Esophagus squamous epithelium (tissue), 4 donors: ENCODE measurements at regions not wholly inside any gene's neighbourhood (a gene's known extent, or its start where the extent isn't known, plus 50 kb on each side); places are given as distances from the start of the nearest gene placed in this dataset.

Experiments used
- POLR2A ChIP-seq, 4 donors: fragments of 450-650 bp; IDR thresholded peaks; one replicate each; pipeline ENCODE4 v1.6.1; 2017; ENCODE audit warnings: antibody characterized with exemption in 4 of 4, mild to moderate bottlenecking in 4 of 4, moderate library complexity in 3 of 4
- TF ChIP-seq, protein P1 (sequence below), 6 experiments: fragments of 450-650 bp in 4 of 6; fragments of 200-600 bp in 2 of 6; sonication (generic) in 2 of 6; IDR thresholded peaks; one replicate each; pipeline ENCODE4 v1.5.1; 2016 to 2019; ENCODE audit warnings: antibody characterized with exemption in 6 of 6, mild to moderate bottlenecking in 4 of 6, moderate library complexity in 4 of 6

DNA sequence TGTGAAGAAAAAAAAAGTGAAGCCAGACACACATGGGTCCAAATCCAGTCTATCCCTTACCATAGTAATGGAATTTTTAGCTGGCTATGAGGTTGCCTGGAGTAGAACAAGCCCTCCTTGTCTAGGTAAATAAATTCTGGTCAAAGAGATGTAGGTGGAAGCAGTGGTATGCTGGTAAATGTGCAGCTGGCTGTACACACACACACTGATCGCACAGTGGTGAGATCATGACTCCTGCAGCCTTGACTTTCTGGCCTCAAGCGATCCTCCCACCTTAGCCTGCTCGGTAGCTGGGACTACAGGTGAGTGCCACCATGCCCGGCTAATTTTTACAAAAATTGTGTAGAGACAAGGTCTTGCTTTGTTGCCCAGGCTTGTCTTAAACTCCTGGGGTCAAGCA, 90.5 kb upstream of the FBXO11 start:
- TF ChIP-seq POLR2A (IDR thresholded peaks at IDR 0.05): no peak
- TF ChIP-seq, protein P1, sequence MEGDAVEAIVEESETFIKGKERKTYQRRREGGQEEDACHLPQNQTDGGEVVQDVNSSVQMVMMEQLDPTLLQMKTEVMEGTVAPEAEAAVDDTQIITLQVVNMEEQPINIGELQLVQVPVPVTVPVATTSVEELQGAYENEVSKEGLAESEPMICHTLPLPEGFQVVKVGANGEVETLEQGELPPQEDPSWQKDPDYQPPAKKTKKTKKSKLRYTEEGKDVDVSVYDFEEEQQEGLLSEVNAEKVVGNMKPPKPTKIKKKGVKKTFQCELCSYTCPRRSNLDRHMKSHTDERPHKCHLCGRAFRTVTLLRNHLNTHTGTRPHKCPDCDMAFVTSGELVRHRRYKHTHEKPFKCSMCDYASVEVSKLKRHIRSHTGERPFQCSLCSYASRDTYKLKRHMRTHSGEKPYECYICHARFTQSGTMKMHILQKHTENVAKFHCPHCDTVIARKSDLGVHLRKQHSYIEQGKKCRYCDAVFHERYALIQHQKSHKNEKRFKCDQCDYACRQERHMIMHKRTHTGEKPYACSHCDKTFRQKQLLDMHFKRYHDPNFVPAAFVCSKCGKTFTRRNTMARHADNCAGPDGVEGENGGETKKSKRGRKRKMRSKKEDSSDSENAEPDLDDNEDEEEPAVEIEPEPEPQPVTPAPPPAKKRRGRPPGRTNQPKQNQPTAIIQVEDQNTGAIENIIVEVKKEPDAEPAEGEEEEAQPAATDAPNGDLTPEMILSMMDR (IDR thresholded peaks at IDR 0.05): no peak
